Mesenchymal stem cell (in vitro differentiated cells and primary cell): ENCODE measurements at regions not wholly inside any gene's neighbourhood (a gene's known extent, or its start where the extent isn't known, plus 50 kb on each side); places are given as distances from the start of the nearest gene placed in this dataset.

ENCODE experiments used
- DNase-seq: peaks from one replicate; pipeline ENCODE4 v3.0.0-alpha.2; 2013
- H2AFZ ChIP-seq: one replicate; pipeline ENCODE4 v1.6.1; 2013; ENCODE audit warnings: low read depth, mild to moderate bottlenecking, control low read depth, inconsistent platforms, low read length, moderate library complexity
- H2AK5ac ChIP-seq: 2 replicates; pipeline ENCODE4 v1.6.1; 2013; ENCODE audit warnings: low read length, moderate library complexity, mild to moderate bottlenecking, inconsistent platforms; ENCODE audit not compliant: severe bottlenecking
- H2BK120ac ChIP-seq: one replicate; pipeline ENCODE4 v1.6.1; 2013; ENCODE audit warnings: low read depth, mild to moderate bottlenecking, inconsistent platforms, low read length, moderate library complexity
- H2BK12ac ChIP-seq, 2 experiments: one replicate each; pipeline ENCODE4 v1.6.1; 2013; ENCODE audit warnings: inconsistent platforms in 2 of 2, low read length in 2 of 2, mild to moderate bottlenecking in 2 of 2, moderate library complexity in 2 of 2, control low read depth in 1 of 2
- H2BK15ac ChIP-seq: one replicate; pipeline ENCODE4 v1.6.1; 2013; ENCODE audit warnings: mild to moderate bottlenecking, low read depth, inconsistent platforms; ENCODE audit not compliant: poor library complexity, severe bottlenecking
- H2BK5ac ChIP-seq: 2 replicates; pipeline ENCODE4 v1.6.1; 2013; ENCODE audit warnings: low read depth, mild to moderate bottlenecking, low read length, control low read depth, inconsistent platforms; ENCODE audit not compliant: poor library complexity, severe bottlenecking
- H3K14ac ChIP-seq, 2 experiments: one replicate each; pipeline ENCODE4 v1.6.1; 2013; ENCODE audit warnings: inconsistent platforms in 2 of 2, low read length in 2 of 2, control low read depth in 1 of 2, mild to moderate bottlenecking in 1 of 2, moderate library complexity in 1 of 2
- H3K18ac ChIP-seq, 2 experiments: one replicate each; pipeline ENCODE4 v1.6.1; 2013; ENCODE audit warnings: inconsistent platforms in 2 of 2, low read length in 2 of 2, control low read depth in 1 of 2, low read depth in 1 of 2, mild to moderate bottlenecking in 1 of 2
- H3K23ac ChIP-seq, 2 experiments: one replicate each; pipeline ENCODE4 v1.6.1; 2013; ENCODE audit warnings: inconsistent platforms in 2 of 2, low read length in 2 of 2, mild to moderate bottlenecking in 2 of 2, moderate library complexity in 2 of 2, control low read depth in 1 of 2
- H3K27ac ChIP-seq: 2 replicates; pipeline ENCODE4 v1.5.1; 2013; ENCODE audit warnings: mild to moderate bottlenecking, moderate library complexity, low read length, control low read depth, inconsistent platforms; ENCODE audit not compliant: poor library complexity, severe bottlenecking
- H3K27me3 ChIP-seq, 2 experiments: 2 replicates each; pipeline versions ENCODE4 v1.6.1 to v1.7.0; 2013; ENCODE audit warnings: low read length in 2 of 2, mild to moderate bottlenecking in 2 of 2, moderate library complexity in 2 of 2, control low read depth in 1 of 2, inconsistent platforms in 1 of 2; ENCODE audit not compliant: control insufficient read depth in 1 of 2, insufficient read depth in 1 of 2
- H3K36me3 ChIP-seq, 2 experiments: 2 replicates each; pipeline versions ENCODE4 v1.6.1 to v1.7.0; 2013; ENCODE audit warnings: low read length in 2 of 2, control low read depth in 1 of 2, inconsistent platforms in 1 of 2, low read depth in 1 of 2, mild to moderate bottlenecking in 1 of 2; ENCODE audit not compliant: insufficient read depth in 2 of 2, control insufficient read depth in 1 of 2
- H3K4ac ChIP-seq, 2 experiments: one replicate each; pipeline ENCODE4 v1.6.1; 2013; ENCODE audit warnings: inconsistent platforms in 2 of 2, low read length in 2 of 2, mild to moderate bottlenecking in 2 of 2, moderate library complexity in 2 of 2, control low read depth in 1 of 2, low read depth in 1 of 2
- H3K4me1 ChIP-seq: 2 replicates; pipeline ENCODE4 v1.6.1; 2013; ENCODE audit warnings: low read depth, low read length, control low read depth; ENCODE audit not compliant: control insufficient read depth, insufficient read depth
- H3K4me2 ChIP-seq: 2 replicates; pipeline ENCODE4 v1.6.1; 2013; ENCODE audit warnings: low read length, mild to moderate bottlenecking, inconsistent platforms; ENCODE audit not compliant: poor library complexity, severe bottlenecking
- H3K4me3 ChIP-seq, 2 experiments: 2 replicates each; pipeline versions ENCODE4 v1.5.1 to v1.7.0; 2013; ENCODE audit warnings: low read length in 2 of 2, mild to moderate bottlenecking in 2 of 2, control low read depth in 1 of 2, low read depth in 1 of 2; ENCODE audit not compliant: insufficient read depth in 1 of 2
- H3K79me1 ChIP-seq: replicated peaks from 2 replicates; pipeline ENCODE4 v1.6.1; 2013; ENCODE audit warnings: mild to moderate bottlenecking, control low read depth, low read length, inconsistent platforms; ENCODE audit not compliant: poor library complexity, severe bottlenecking
- H3K9ac ChIP-seq: 2 replicates; pipeline ENCODE4 v1.7.0; 2013; ENCODE audit warnings: mild to moderate bottlenecking, low read length, moderate library complexity
- H3K9me3 ChIP-seq: 2 replicates; pipeline ENCODE4 v1.7.0; 2013; ENCODE audit warnings: mild to moderate bottlenecking, low read length; ENCODE audit not compliant: control insufficient read depth
- H4K8ac ChIP-seq: one replicate; pipeline ENCODE4 v1.6.1; 2013; ENCODE audit warnings: inconsistent platforms, mild to moderate bottlenecking, low read length, moderate library complexity
- H4K91ac ChIP-seq: one replicate; pipeline ENCODE4 v1.6.1; 2013; ENCODE audit warnings: mild to moderate bottlenecking, low read length, inconsistent platforms
- WGBS: methylation state at CpG from one replicate; pipeline ENCODE4 v1.1.7; 2013; ENCODE audit warnings: mixed read lengths; 5-methylcytosine and 5-hydroxymethylcytosine counted together

- no peak overlapping the region for H3K9ac ChIP-seq
- no peak overlapping the region for H2BK5ac ChIP-seq
- no peaks in the 10 kb centered on the region for H3K9me3 ChIP-seq
- no peak overlapping the region for H4K91ac ChIP-seq
- H3K4ac ChIP-seq: no peak overlapping the region
- no peak overlapping the region for H3K14ac ChIP-seq
- H3K18ac ChIP-seq: no peak overlapping the region
- no peak overlapping the region for H2AK5ac ChIP-seq
- no peaks in the 10 kb centered on the region for H3K27me3 ChIP-seq
- no peak overlapping the region for H2BK12ac ChIP-seq
- no peaks in the 10 kb centered on the region for H3K36me3 ChIP-seq
- H3K4me3 ChIP-seq: no peak overlapping the region
- H2BK15ac ChIP-seq: no peak overlapping the region
- H3K27ac ChIP-seq: no peak overlapping the region
- H3K4me1 ChIP-seq: peaks cover 4% of the 10 kb centered on the region
- H4K8ac ChIP-seq: no peak overlapping the region
- no peak overlapping the region for H2AFZ ChIP-seq
- H3K79me1 ChIP-seq: no peaks in the 10 kb centered on the region
- H3K4me2 ChIP-seq: no peak overlapping the region
- H2BK120ac ChIP-seq: no peak overlapping the region
- WGBS: no CpG with 5 or more reads among the region's 2 CpGs
- no peak overlapping the region for H3K23ac ChIP-seq
- no peak for DNase-seq
Observed at GRCh38 chr18:25950321-25950720, 140.1 kb downstream of the SS18 start.

GRCh38 chr18:25946540-25946939 lies 143.9 kb downstream of the SS18 start:
- Histone ChIP-seq H3K4ac (no peak overlapping the region), H3K36me3 (no peaks in the 10 kb centered on the region), H2BK120ac (no peak overlapping the region), H3K14ac (no peak overlapping the region), H2BK12ac (no peak overlapping the region), H4K8ac (no peak overlapping the region), H3K79me1 (no peaks in the 10 kb centered on the region), H3K27ac (no peak overlapping the region), H3K9ac (no peak overlapping the region), H2BK15ac (no peak overlapping the region), H2BK5ac (no peak overlapping the region), H3K4me2 (no peak overlapping the region), H3K18ac (no peak overlapping the region), H2AK5ac (no peak overlapping the region), H3K27me3 (no peaks in the 10 kb centered on the region), H3K4me3 (no peak overlapping the region), H3K9me3 (no peaks in the 10 kb centered on the region), H2AFZ (no peak overlapping the region), H4K91ac (no peak overlapping the region), H3K4me1 (no peaks in the 10 kb centered on the region), H3K23ac (no peak overlapping the region)
- WGBS: 56% methylated on average over 1 of the region's 1 CpG
- no peak for DNase-seq

GRCh38 chr18:25935356-25935755 lies 155.1 kb downstream of the SS18 start:
- H3K79me1 ChIP-seq: no peaks in the 10 kb centered on the region
- H2AFZ ChIP-seq: no peak overlapping the region
- no peak overlapping the region for H4K91ac ChIP-seq
- H2BK15ac ChIP-seq: no peak overlapping the region
- no peak overlapping the region for H4K8ac ChIP-seq
- no peaks in the 10 kb centered on the region for H3K27me3 ChIP-seq
- H2BK12ac ChIP-seq: no peak overlapping the region
- H3K4me2 ChIP-seq: no peak overlapping the region
- 96% methylated on average over 1 of the region's 1 CpG for WGBS
- H3K4me3 ChIP-seq: no peak overlapping the region
- no peaks in the 10 kb centered on the region for H3K36me3 ChIP-seq
- DNase-seq: no peak
- no peak overlapping the region for H2BK5ac ChIP-seq
- no peak overlapping the region for H3K18ac ChIP-seq
- H2BK120ac ChIP-seq: no peak overlapping the region
- no peak overlapping the region for H3K9ac ChIP-seq
- no peak overlapping the region for H3K23ac ChIP-seq
- no peaks in the 10 kb centered on the region for H3K9me3 ChIP-seq
- H3K4me1 ChIP-seq: no peaks in the 10 kb centered on the region
- H3K14ac ChIP-seq: no peak overlapping the region
- no peak overlapping the region for H2AK5ac ChIP-seq
- no peak overlapping the region for H3K4ac ChIP-seq
- H3K27ac ChIP-seq: no peak overlapping the region

- Histone ChIP-seq H4K8ac (no peak overlapping the region), H2AFZ (no peak overlapping the region), H2BK120ac (no peak overlapping the region), H3K27ac (no peak overlapping the region), H3K4me2 (no peak overlapping the region), H3K4me1 (no peaks in the 10 kb centered on the region), H3K9ac (no peak overlapping the region), H3K27me3 (no peaks in the 10 kb centered on the region), H3K14ac (no peak overlapping the region), H3K18ac (no peak overlapping the region), H3K23ac (no peak overlapping the region), H2BK5ac (no peak overlapping the region), H3K79me1 (no peaks in the 10 kb centered on the region), H2BK12ac (no peak overlapping the region), H3K9me3 (no peaks in the 10 kb centered on the region), H4K91ac (no peak overlapping the region), H2BK15ac (no peak overlapping the region), H2AK5ac (no peak overlapping the region), H3K4ac (no peak overlapping the region), H3K4me3 (no peak overlapping the region), H3K36me3 (no peaks in the 10 kb centered on the region)
- no peak for DNase-seq
- WGBS: no CpG with 5 or more reads among the region's 1 CpG
Observed at GRCh38 chr18:25931126-25931525, 159.3 kb downstream of the SS18 start.
